Mononuclear cell (primary cell): ENCODE measurements at regions not wholly inside any gene's neighbourhood (a gene's known extent, or its start where the extent isn't known, plus 50 kb on each side); places are given as distances from the start of the nearest gene placed in this dataset.

ENCODE experiments used
- H3K27me3 ChIP-seq: 2 replicates; pipeline ENCODE4 v1.6.0; 2011; ENCODE audit warnings: low read length, control low read depth; ENCODE audit not compliant: insufficient read depth
- H3K4me1 ChIP-seq: 2 replicates; pipeline ENCODE4 v1.5.1; 2011; ENCODE audit warnings: mild to moderate bottlenecking, low read length, control low read depth; ENCODE audit not compliant: insufficient read depth
- H3K4me3 ChIP-seq: 2 replicates; pipeline ENCODE4 v1.5.1; 2011; ENCODE audit warnings: mild to moderate bottlenecking, low read length, moderate library complexity
- H3K9me3 ChIP-seq: 2 replicates; pipeline ENCODE4 v1.5.1; 2011; ENCODE audit warnings: low read depth, mild to moderate bottlenecking, control low read depth, low read length

DNA sequence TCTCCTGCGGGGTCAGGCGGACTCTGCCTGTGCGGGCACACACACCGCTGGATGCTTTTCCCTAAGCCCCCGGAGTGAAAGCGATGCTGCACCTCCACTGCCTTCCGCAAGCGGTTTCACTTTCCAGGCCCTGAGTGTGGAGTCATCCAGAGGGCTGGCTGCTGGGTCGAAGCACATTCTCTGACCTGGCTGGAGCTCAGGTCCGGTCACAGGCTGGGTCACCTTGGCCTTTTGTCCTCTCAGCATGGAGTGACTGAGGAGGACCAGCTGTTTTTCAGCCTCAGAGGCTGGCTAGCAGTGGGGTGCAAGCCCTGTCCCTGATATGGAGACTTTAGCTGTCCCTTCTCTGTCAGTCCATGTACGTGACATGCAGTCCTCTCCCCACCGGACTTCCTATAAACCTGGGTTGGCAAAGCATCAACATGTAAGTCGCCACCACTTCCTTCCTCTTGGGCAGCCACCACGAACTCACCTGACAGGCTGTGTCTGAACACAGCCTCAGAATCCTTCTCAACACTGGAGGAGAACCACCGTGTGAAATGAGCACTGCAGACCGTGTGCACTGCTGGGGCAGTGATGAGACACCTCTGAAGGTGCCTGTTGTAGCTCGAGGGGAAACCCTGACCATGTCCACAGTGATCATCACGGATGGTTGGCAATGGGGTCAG is 51.3 kb downstream of the GADD45G start:
- H3K4me3 ChIP-seq: no peak overlapping the region
- H3K27me3 ChIP-seq: no peaks in the 10 kb centered on the region
- no peaks in the 10 kb centered on the region for H3K9me3 ChIP-seq
- H3K4me1 ChIP-seq: peaks cover 43% of the 10 kb centered on the region

DNA sequence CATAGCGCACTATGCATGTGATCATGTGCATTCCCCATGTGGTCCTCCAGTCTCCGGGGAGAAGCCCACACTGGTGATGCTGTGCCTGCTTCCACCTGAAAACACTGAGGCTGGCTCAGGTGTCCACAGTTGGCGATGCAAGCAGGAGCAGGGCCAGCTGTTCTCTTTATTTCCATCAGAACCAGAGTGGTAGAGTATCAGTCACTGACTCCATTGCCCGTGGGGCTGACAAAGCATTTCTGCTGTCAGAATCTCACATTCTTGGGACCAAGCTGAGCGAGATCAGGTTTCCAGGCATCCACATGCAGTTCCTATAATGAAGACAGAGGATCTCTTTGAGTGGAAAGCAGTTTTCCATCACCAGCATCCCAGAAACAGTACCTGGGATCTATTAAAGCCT is 52.5 kb downstream of the GADD45G start:
- Histone ChIP-seq H3K9me3 (no peaks in the 10 kb centered on the region), H3K4me1 (peaks cover 55% of the 10 kb centered on the region), H3K4me3 (no peak overlapping the region), H3K27me3 (no peaks in the 10 kb centered on the region)

DNA sequence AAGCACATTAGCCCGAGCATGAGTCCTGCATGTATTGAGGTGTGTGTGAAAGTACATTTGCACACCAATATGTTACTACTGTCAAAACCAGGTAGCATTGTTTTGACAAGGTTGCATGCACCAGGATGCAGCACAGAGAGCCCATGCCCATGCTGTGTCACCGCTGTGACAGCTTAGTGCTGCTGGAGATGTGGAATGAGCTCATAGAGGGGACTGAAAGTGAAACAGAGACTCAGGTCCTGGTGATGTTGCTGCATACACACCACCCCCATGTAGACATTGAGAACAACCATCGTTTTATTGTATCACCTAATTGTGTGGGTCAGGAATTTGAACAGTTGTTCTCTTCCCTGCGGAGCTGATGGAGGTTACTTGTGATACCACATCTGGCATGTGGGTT is 53.0 kb downstream of the GADD45G start:
- Histone ChIP-seq H3K27me3 (no peaks in the 10 kb centered on the region), H3K4me1 (peaks cover 60% of the 10 kb centered on the region), H3K9me3 (no peaks in the 10 kb centered on the region), H3K4me3 (no peak overlapping the region)

DNA sequence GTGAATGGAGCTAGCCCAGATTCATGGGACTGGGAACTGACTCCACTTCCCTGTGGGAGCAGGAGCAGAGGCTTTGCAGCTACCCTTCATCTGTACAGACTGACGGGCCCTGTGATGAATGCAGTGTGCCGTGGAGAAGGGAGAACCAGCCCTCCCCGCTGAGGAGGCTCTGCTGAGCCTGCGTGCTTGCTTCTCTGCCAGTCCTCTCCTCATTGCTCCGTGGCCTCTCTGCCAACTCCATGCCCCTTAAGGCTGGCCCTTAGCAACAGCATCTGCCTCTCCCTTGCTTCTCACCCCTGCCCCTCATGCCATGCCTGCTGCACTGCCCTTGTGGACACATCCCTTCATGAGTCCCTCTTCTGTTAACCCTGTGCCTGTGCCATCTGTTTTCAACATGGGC is 53.6 kb downstream of the GADD45G start:
- Histone ChIP-seq H3K4me3 (no peak overlapping the region), H3K4me1 (peaks cover 66% of the 10 kb centered on the region), H3K27me3 (no peaks in the 10 kb centered on the region), H3K9me3 (no peaks in the 10 kb centered on the region)

DNA sequence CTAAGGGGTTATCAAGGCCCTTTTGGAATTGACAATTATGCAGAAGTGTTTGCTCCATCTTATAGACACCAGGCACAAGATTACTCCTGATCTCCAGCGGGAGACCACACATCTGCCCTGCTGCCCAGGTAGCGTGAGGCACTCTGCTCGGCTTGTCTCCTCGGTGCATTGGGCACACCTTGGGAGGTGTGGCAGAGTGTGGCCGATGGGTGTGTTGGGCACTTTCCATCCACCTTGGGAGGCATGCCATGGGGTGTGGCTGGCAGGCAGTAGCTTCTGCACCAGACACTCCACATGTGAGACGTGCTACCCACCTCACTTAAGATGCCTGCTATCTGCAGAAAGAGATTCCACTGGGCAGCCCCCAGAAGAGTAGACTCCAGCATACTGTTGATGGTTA is 54.1 kb downstream of the GADD45G start:
- peaks cover 71% of the 10 kb centered on the region for H3K4me1 ChIP-seq
- H3K9me3 ChIP-seq: no peaks in the 10 kb centered on the region
- H3K27me3 ChIP-seq: no peaks in the 10 kb centered on the region
- H3K4me3 ChIP-seq: no peak overlapping the region

DNA sequence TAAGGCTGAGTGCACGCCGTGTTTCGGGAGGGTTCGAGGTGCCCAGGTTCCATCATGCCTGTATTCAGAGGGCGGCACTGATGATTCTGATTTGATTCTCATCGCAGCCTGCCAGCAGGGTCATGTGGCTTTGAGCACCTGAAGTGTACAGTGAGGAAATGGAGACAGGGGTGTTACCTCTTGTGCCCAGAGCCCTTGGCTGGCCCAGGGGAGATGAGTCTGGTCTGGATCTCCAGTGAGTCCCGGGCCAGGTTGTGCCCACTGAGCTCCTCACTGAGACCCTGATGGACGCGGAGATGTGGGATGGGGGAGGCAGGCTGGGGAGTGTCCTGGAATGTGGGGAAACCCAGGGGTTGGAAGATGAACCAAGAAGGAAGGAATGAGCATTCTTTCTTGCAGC is 54.7 kb downstream of the GADD45G start:
- Histone ChIP-seq H3K4me3 (no peak overlapping the region), H3K9me3 (no peaks in the 10 kb centered on the region), H3K4me1 (peaks cover 73% of the 10 kb centered on the region), H3K27me3 (no peaks in the 10 kb centered on the region)

DNA sequence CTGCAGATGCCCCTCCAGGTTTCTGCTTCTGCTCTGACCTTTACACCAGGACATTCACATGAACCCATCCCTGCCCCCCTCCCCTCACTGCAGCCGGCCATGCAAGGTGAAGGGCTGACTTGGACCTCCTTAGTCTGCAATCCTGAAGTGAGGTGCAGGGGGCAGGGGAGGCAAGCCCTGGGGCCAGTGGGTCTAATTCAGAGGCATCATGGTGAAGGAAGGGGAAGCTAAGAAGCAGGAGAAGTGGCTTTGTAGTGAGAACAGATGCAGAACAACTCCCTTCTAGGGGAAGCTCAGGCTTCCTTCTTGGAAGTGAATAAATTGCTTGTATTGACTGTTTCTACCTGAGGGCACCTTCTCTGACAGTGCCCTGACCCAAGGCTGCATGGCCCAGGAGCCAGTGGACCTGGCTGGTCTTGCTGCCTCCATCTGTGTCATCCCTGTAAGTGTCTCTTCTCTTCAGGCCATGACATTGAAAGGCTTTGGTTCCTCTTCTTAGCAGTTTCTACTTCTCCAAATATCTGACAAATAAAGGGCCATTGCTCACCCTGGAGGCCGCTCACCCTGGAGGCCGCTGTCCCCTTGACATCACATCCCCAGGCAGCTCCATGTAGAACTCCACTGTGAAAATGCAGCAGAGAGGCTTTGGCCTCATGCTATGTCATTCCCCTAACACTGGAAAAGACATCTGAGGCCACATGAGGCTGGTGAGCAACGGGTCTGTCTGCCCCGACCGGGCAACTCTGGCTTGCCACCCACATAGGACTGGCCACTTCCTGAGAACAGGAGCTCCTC is 55.3 kb downstream of the GADD45G start:
- no peak overlapping the region for H3K4me3 ChIP-seq
- H3K4me1 ChIP-seq: peaks cover 69% of the 10 kb centered on the region
- H3K27me3 ChIP-seq: no peaks in the 10 kb centered on the region
- no peaks in the 10 kb centered on the region for H3K9me3 ChIP-seq

DNA sequence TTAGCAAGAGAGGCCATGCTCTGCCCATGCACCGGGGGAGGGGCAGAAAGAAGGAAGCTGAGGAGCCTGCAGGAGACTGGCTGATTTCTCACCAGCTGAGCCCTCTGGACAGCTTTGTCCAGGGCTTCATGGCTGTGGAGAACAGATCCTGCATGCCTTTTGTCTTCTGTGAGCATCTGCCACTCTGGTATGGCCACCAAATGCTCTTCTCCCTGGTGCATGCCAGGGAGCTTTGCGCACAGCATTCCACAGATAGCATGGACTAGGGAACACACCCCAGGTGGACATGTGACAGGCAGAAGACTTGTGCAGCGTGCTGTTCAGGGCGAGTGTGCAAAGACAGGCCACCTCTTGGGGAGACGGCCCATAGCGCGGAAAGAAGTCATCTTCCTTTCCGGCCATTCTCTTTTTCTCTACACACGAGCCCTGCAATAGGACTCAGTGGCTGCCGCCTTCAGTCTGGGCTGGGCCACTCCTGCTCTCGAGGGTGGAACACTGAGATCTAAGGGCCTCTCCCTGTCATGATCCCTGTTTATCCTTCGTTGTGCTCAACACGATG is 56.7 kb downstream of the GADD45G start:
- H3K4me3 ChIP-seq: no peak overlapping the region
- H3K27me3 ChIP-seq: no peaks in the 10 kb centered on the region
- peaks cover 59% of the 10 kb centered on the region for H3K4me1 ChIP-seq
- no peaks in the 10 kb centered on the region for H3K9me3 ChIP-seq

DNA sequence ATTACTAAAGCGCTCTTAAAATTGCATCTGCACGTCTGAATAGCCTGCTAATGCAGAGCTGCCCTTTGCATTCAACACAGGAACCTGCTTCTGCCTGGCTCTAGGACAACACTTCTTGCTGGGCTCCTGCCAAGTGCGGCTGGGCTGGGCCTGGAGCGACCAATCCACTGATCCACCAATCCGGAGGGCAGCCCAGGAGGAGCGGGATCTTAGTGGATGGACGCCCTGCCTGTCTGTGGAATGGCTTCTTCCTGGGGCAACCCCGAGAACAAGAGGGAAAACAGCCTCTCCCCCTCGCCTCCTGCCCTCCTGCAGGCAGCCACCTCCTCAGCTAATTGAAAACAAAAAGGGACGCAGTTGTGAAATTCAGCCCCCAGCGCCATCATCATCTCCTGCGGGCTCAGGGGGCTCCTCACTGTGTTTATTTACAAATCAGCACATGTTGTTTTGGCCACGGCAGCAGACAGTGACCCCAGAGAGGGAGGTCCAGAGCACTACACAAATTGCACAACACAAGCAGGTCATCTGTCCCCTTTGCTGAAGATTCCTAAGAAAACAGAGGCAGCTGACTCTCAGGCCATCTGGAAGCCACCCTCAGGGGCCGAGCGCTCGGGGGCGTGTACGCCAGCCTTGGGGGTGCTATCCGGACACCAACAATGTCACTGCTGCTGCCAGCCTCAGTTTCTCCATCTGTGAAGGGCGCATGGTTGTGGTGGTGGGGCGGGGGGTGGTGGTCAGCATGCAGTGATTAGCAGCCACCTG is 57.3 kb downstream of the GADD45G start:
- Histone ChIP-seq H3K9me3 (no peaks in the 10 kb centered on the region), H3K4me1 (peaks cover 53% of the 10 kb centered on the region), H3K27me3 (no peaks in the 10 kb centered on the region), H3K4me3 (no peak overlapping the region)

DNA sequence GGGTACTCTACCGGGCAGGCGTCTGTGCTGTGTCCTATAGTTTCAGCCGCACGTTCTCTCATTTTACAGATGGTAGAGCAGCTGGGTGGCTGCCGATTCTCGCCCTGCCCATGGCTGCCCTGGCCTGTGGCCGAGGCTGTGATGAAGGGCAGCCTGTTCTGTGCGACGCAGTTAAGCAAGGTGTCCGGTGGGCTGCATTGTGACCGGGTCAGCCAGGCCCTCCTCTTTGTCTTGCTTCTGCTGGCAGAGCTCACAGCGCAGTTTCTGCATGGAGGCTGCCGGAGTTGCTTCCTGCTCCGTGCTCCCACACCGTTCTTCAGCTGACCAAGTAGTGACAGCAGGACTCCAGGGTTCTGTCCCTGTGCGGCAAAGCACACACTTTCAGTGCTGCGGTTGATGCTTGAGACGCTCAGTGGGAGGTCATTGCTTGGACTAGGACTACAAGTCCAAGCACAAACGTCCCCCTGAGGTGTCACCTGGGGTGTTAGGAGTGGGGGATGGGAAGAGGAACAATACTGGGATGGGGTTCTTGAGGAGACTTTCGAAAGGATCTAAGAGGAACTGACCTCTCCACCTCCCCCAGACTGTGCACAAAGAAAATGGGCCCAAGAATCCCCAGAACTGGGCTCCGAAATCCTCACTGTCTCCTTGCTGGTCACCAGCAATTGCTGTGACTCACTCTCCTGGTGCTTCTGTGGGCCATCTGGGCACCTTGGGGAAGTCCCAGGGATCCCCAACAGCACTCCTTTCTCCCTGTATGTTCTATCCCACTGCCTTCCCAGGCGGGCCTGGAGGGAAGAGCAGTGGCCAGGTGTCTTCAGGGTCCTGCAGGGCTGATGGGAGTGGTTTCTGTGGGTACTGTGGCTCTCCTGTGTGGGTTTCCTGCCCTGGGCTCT is 58.2 kb downstream of the GADD45G start:
- Histone ChIP-seq H3K9me3 (no peaks in the 10 kb centered on the region), H3K4me1 (peaks cover 53% of the 10 kb centered on the region), H3K27me3 (no peaks in the 10 kb centered on the region), H3K4me3 (no peak overlapping the region)

DNA sequence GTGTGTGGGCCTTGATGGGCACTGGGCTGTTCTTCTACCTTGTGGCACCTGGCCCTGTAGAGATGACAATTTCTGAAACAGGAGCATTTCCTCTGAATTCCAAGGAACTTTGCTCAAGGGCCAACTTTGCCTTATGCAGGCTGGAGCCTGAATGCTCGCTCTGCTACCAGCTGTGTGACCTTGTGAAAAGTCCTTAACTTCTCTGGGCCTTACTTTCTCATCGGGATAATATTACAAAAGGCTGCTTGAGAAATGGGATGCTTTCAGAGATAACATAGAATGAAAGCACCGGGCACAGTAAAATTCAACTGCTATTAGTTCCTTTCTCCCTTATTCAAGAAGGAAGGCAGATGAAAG is 58.8 kb downstream of the GADD45G start:
- Histone ChIP-seq H3K4me1 (peaks cover 53% of the 10 kb centered on the region), H3K4me3 (no peak overlapping the region), H3K27me3 (no peaks in the 10 kb centered on the region), H3K9me3 (no peaks in the 10 kb centered on the region)

DNA sequence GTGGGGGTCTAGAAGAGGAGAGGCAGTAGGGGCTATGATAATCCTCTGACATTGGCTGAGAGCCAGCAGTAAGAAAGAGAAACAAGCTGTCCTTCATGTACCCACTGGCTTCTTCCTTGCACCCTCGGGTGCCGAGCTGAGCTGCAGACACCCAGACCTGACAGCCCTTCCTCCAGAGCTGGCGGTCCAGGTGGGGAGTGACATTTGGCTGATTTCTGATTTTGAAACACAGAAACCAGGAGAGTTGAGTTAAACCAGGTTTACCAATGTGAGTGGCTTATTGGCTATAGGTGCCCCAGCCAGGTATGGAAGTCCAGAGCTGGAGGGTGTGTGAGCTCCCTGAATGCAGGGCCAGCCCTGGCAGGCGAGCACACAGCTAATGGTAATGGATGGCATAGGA is 59.2 kb downstream of the GADD45G start:
- Histone ChIP-seq H3K4me3 (no peak overlapping the region), H3K27me3 (no peaks in the 10 kb centered on the region), H3K4me1 (peaks cover 51% of the 10 kb centered on the region), H3K9me3 (no peaks in the 10 kb centered on the region)

DNA sequence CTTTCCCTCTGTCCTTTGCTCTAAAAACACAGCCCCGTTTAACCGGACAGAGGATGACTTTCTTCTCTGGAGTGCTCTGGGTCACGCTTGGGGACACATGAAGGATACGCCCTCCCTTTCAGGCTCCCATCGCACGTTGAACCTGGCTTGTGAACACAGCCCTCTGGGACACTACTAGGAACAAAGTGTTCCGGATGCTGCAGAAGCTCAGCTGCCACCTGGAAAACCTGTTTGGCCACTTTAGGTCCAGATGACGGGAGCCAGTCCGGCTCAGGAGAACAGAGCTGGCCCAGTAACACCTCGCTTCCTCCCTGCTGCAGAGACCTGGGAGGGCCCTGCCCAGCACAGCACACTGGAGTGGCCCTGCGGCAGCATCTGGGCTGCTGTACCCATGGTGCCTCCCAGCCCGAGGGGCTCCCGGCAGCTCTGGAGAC is 60.1 kb downstream of the GADD45G start:
- H3K4me1 ChIP-seq: peaks cover 42% of the 10 kb centered on the region

DNA sequence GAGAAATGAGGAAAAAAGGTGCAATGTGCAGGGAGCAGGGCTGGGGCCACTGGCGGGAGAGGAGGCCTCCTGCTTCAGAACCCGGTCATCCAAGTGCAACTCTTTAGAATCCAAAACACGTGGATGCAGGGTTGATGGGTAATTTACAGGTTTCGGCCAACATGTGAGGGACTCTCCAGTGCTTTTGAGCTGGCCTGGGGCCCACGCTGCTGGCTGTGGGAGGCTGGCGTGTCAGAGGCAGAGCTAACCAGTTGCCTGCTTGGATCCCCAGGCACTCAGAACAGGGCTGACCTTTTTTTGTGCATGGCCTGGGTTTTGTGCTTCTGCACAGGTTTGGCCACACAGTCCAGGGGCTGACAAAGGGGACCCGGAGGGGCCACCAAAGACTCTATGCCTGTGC is 61.6 kb downstream of the GADD45G start:
- no peaks in the 10 kb centered on the region for H3K9me3 ChIP-seq
- H3K4me1 ChIP-seq: peaks cover 28% of the 10 kb centered on the region
- H3K4me3 ChIP-seq: no peak overlapping the region
- H3K27me3 ChIP-seq: no peaks in the 10 kb centered on the region

More for the DNA sequence above, 60.1 kb downstream of the GADD45G start:
- Histone ChIP-seq H3K4me3 (no peak overlapping the region), H3K9me3 (no peaks in the 10 kb centered on the region), H3K27me3 (no peaks in the 10 kb centered on the region)
